Retinal pigment epithelial cell (primary cell): ENCODE measurements at regions not wholly inside any gene's neighbourhood (a gene's known extent, or its start where the extent isn't known, plus 50 kb on each side); places are given as distances from the start of the nearest gene placed in this dataset.
"Not testable (repeated sequence)": the region's sequence is repeated elsewhere in the genome, so short reads cannot be mapped to it uniquely, and the experiment has no call there.

Experiments used
- DNase-seq: peaks from one replicate; pipeline ENCODE4 v3.0.0-alpha.2; 2010; ENCODE audit warnings: low read depth
- H3K4me3 ChIP-seq: 2 replicates; pipeline ENCODE4 v1.5.1; 2011; ENCODE audit warnings: mild to moderate bottlenecking, low read length, control low read depth, moderate library complexity
- CTCF ChIP-seq: conservative IDR thresholded peaks from 2 replicates; pipeline ENCODE4 v1.5.1; 2011; ENCODE audit warnings: low read depth, low read length, control low read depth, inconsistent platforms

- H3K4me3 ChIP-seq: no peak overlapping the region
- no peak for TF ChIP-seq CTCF
- no peak for DNase-seq
Observed at GRCh38 chr5:30501065-30501464, 692.4 kb upstream of the CDH6 start.

- H3K4me3 ChIP-seq: no peak overlapping the region
- TF ChIP-seq CTCF: no peak
- DNase-seq: no peak
Observed at GRCh38 chr5:30500513-30500912, 693.0 kb upstream of the CDH6 start.

- TF ChIP-seq CTCF: no peak
- H3K4me3 ChIP-seq: no peak overlapping the region
- DNase-seq: no peak
Observed at GRCh38 chr5:30499402-30499801, 694.1 kb upstream of the CDH6 start.

GRCh38 chr5:30498972-30499371 lies 694.5 kb upstream of the CDH6 start:
- no peak for TF ChIP-seq CTCF
- H3K4me3 ChIP-seq: no peak overlapping the region
- no peak for DNase-seq

GRCh38 chr5:30498509-30498908 lies 695.0 kb upstream of the CDH6 start:
- not testable (repeated sequence) for DNase-seq, H3K4me3 ChIP-seq

GRCh38 chr5:30494113-30494512 lies 699.4 kb upstream of the CDH6 start:
- peak; percentile 10 for TF ChIP-seq CTCF
- not testable (repeated sequence) for DNase-seq, H3K4me3 ChIP-seq

- H3K4me3 ChIP-seq: no peak overlapping the region
- no peak for TF ChIP-seq CTCF
- DNase-seq: no peak
Observed at GRCh38 chr5:30479104-30479503, 714.4 kb upstream of the CDH6 start.

- H3K4me3 ChIP-seq: no peak overlapping the region
- TF ChIP-seq CTCF: no peak
- DNase-seq: no peak
Observed at GRCh38 chr5:30475429-30475828, 718.1 kb upstream of the CDH6 start.
